ENCODE measurements at regions not wholly inside any gene's neighbourhood (a gene's known extent, or its start where the extent isn't known, plus 50 kb on each side); places are given as distances from the start of the nearest gene placed in this dataset.

GRCh38 chr12:104896146-104896545 is 61.9 kb downstream of the SLC41A2 start:
- intact Hi-C loops (cut with DNase I) = no loop called here
- H3K4me1 ChIP-seq = no peaks in the 10 kb centered on the region
- no peaks in the 10 kb centered on the region for H3K36me3 ChIP-seq

GRCh38 chr12:104895415-104895814 is 62.7 kb downstream of the SLC41A2 start:
- TF ChIP-seq EP300 (IDR thresholded peaks at IDR 0.05) (no peak), POLR2AphosphoS5 (IDR thresholded peaks at IDR 0.05) (no peak), POLR2A (IDR thresholded peaks at IDR 0.05) (no peak)
- TF ChIP-seq, protein P1, sequence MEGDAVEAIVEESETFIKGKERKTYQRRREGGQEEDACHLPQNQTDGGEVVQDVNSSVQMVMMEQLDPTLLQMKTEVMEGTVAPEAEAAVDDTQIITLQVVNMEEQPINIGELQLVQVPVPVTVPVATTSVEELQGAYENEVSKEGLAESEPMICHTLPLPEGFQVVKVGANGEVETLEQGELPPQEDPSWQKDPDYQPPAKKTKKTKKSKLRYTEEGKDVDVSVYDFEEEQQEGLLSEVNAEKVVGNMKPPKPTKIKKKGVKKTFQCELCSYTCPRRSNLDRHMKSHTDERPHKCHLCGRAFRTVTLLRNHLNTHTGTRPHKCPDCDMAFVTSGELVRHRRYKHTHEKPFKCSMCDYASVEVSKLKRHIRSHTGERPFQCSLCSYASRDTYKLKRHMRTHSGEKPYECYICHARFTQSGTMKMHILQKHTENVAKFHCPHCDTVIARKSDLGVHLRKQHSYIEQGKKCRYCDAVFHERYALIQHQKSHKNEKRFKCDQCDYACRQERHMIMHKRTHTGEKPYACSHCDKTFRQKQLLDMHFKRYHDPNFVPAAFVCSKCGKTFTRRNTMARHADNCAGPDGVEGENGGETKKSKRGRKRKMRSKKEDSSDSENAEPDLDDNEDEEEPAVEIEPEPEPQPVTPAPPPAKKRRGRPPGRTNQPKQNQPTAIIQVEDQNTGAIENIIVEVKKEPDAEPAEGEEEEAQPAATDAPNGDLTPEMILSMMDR (IDR thresholded peaks at IDR 0.05) = no peak
- WGBS, 2 donors = 53 to 72% methylated on average over 2 of the region's 2 CpGs

More at GRCh38 chr12:104896146-104896545, 61.9 kb downstream of the SLC41A2 start:
- TF ChIP-seq, protein P1 (IDR thresholded peaks at IDR 0.05) = no peak
- TF ChIP-seq EP300 (IDR thresholded peaks at IDR 0.05) (no peak), POLR2AphosphoS5 (IDR thresholded peaks at IDR 0.05) (no peak), POLR2A (IDR thresholded peaks at IDR 0.05) (no peak)
- Histone ChIP-seq H3K27ac (no peak overlapping the region), H3K27me3 (no peaks in the 10 kb centered on the region), H3K9me3 (peaks cover 0 to 6% (median 0%) of the 10 kb centered on the region in 4 donors), H3K4me3 (no peak overlapping the region)
- DNase-seq = no peak

GRCh38 chr12:104890476-104891096 is 67.5 kb downstream of the SLC41A2 start:
- Histone ChIP-seq H3K4me3 (no peak overlapping the region), H3K4me1 (no peaks in the 10 kb centered on the region), H3K27ac (no peak overlapping the region), H3K27me3 (no peaks in the 10 kb centered on the region), H3K9me3 (no peaks in the 10 kb centered on the region), H3K36me3 (no peaks in the 10 kb centered on the region)
- WGBS, 2 donors = 80 to 96% methylated on average over 5 of the region's 5 CpGs
- no peak for DNase-seq
- TF ChIP-seq POLR2AphosphoS5 (IDR thresholded peaks at IDR 0.05) (no peak), EP300 (IDR thresholded peaks at IDR 0.05) (no peak), POLR2A (IDR thresholded peaks at IDR 0.05) (no peak)
- TF ChIP-seq, protein P1 (IDR thresholded peaks at IDR 0.05) = no peak
- intact Hi-C loops (cut with DNase I) = no loop called here

More at GRCh38 chr12:104895415-104895814, 62.7 kb downstream of the SLC41A2 start:
- no peak overlapping the region for H3K4me3 ChIP-seq
- peaks cover 0 to 6% (median 0%) of the 10 kb centered on the region in 4 donors for H3K9me3 ChIP-seq
- H3K4me1 ChIP-seq = no peaks in the 10 kb centered on the region
- intact Hi-C loops (cut with DNase I) = no loop called here
- no peaks in the 10 kb centered on the region for H3K36me3 ChIP-seq
- H3K27me3 ChIP-seq = no peaks in the 10 kb centered on the region
- no peak overlapping the region for H3K27ac ChIP-seq
- DNase-seq = no peak

- Histone ChIP-seq H3K27ac (no peak overlapping the region), H3K9me3 (no peaks in the 10 kb centered on the region), H3K4me1 (no peaks in the 10 kb centered on the region), H3K27me3 (no peaks in the 10 kb centered on the region), H3K36me3 (no peaks in the 10 kb centered on the region), H3K4me3 (no peak overlapping the region)
- intact Hi-C loops (cut with DNase I) = no loop called here
- DNase-seq = no peak
- TF ChIP-seq EP300 (IDR thresholded peaks at IDR 0.05) = no peak
- TF ChIP-seq POLR2AphosphoS5 (IDR thresholded peaks at IDR 0.05) = no peak
- TF ChIP-seq, protein P1 (IDR thresholded peaks at IDR 0.05) = no peak
- no peak for TF ChIP-seq POLR2A (IDR thresholded peaks at IDR 0.05)
- 91 to 98% methylated on average over 1 of the region's 1 CpG for WGBS, 2 donors
These were observed 68.4 kb downstream of the SLC41A2 start for GRCh38 chr12:104889735-104890134.

DNA sequence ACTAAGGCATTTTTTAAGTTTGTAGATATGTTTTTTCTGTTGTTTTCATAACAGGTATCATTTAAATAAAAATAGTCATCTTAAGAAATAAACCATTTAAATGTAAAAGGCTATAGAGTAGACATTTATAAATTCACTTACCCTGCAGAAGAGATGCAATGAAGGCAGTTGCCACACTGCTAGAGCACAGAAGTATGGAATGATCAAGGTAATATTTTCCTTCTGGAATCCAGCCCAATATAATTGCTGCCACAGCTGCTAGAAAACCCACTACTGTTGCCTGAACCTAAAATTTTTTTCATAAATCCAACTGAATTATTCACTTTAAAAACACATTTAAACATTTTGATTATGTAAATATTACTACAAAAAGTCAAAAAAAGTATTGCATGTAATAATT is 69.2 kb downstream of the SLC41A2 start:
- H3K27ac ChIP-seq = no peak overlapping the region
- intact Hi-C loops (cut with DNase I) = no loop called here
- no peaks in the 10 kb centered on the region for H3K4me1 ChIP-seq
- H3K36me3 ChIP-seq = no peaks in the 10 kb centered on the region
- no peaks in the 10 kb centered on the region for H3K9me3 ChIP-seq
- no peak overlapping the region for H3K4me3 ChIP-seq
- DNase-seq = no peak
- TF ChIP-seq POLR2A (IDR thresholded peaks at IDR 0.05) = no peak
- no peak for TF ChIP-seq POLR2AphosphoS5 (IDR thresholded peaks at IDR 0.05)
- TF ChIP-seq, protein P1 (IDR thresholded peaks at IDR 0.05) = no peak
- TF ChIP-seq EP300 (IDR thresholded peaks at IDR 0.05) = no peak
- no peaks in the 10 kb centered on the region for H3K27me3 ChIP-seq

Data from sigmoid colon (tissue), 6 donors.